Nucleus accumbens (tissue), 56 donors: ENCODE measurements at regions not wholly inside any gene's neighbourhood (a gene's known extent, or its start where the extent isn't known, plus 50 kb on each side); places are given as distances from the start of the nearest gene placed in this dataset.

Source experiments
- DNase-seq, 56 donors: peaks; one replicate each; lab custom pipeline; 2025; lab: John Stamatoyannopoulos, UW

- no peak for DNase-seq
These were observed 426.6 kb downstream of the OCA2 start for GRCh38 chr15:27672537-27672936.

DNA sequence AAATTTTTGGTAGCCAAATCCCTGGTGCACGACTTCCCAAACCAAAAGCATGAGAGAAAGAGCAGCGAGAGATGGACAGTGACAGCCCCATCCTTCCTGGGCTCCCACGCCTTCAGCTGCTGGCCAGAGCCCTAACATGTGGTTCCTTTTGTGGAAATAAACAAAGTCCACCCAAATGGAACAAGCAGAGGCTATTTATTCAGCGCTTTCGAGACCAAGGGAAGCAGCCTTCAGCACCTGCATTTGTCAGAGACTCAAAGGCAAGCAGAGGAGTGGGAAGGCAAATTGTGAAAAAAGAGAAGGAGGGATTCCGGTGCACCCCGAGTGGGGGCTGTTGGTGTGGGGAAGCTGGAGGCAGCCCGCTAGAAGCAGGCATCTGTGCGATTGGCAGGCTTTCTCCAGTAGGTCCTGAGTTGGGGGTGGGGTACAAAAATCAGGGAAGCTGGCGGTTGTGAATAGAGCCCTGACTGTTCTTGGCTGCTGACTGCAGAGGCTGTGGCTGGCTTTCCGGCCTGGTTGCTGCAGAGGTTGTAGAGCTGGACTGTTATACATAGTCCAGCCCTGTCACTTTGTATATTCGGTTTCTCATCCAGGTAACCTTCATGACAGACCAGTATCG, 427.2 kb downstream of the OCA2 start:
- peak in 14 of 56 donors; percentile 8 to 43 (median 20) for DNase-seq

- DNase-seq = no peak
These were observed 428.5 kb downstream of the OCA2 start for GRCh38 chr15:27670486-27671209.

- DNase-seq = no peak
These were observed 429.5 kb downstream of the OCA2 start for GRCh38 chr15:27669641-27670040.

GRCh38 chr15:27668471-27669220, 430.5 kb downstream of the OCA2 start:
- DNase-seq = no peak

GRCh38 chr15:27665002-27665401, 434.1 kb downstream of the OCA2 start:
- no peak for DNase-seq

DNA sequence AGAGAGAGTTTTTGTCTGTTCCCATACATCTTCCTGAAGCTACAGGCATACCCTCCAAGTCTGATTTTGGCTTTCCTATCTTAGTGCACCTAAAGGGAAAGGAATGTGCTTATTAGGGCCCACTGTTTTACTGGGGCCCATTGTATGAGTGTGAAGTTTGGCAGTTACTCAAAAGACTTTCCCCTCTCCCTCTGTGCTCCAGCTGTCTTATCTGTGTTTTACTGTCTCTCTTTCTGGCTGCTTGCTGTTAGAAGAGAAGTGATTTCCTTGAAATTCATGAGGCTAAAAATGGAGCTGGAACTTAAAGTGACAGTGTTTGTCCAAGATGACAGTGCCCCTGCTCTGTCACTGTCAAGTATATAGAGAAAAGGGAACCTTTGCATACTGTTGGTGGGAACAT, 436.2 kb downstream of the OCA2 start:
- DNase-seq = no peak

- no peak for DNase-seq
These were observed 438.4 kb downstream of the OCA2 start for GRCh38 chr15:27660676-27661075.

DNA sequence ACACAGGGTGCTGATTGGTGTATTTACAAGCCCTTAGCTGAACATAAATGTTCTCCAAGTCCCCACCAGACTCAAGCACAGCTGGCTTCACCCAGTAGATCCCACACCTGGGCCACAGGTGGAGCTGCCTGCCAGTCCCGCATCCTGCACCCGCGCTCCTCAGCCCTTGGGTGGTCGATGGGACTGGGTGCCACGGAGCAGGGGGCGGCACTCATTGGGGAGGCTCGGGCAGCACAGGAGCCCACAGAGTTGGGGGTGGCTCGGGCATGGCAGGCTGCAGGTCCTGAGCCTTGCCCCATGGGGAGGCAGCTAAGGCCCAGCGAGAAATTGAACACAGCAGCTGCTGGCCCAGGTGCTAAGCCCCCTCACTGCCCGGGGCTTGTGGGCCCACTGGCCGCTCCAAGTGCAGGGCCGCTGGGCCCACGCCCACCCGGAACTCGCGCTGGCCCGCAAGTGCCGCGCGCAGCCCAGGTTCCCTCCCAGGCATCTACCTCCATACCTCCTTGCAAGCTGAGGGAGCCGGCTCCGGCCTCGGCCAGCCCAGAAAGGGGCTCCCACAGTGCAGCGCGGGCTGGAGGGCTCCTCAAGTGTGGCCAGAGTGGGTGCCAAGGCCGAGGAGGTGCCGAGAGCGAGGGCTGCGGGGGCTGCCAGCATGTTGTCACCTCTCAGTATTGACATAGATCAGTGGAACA, 442.7 kb downstream of the OCA2 start:
- no peak for DNase-seq

- DNase-seq = no peak
These were observed 444.1 kb downstream of the OCA2 start for GRCh38 chr15:27655056-27655455.

GRCh38 chr15:27650244-27650643, 448.9 kb downstream of the OCA2 start:
- DNase-seq = no peak

- DNase-seq = no peak
These were observed 450.8 kb downstream of the OCA2 start for GRCh38 chr15:27648359-27648758.

GRCh38 chr15:27646531-27646930, 452.6 kb downstream of the OCA2 start:
- DNase-seq = no peak

DNA sequence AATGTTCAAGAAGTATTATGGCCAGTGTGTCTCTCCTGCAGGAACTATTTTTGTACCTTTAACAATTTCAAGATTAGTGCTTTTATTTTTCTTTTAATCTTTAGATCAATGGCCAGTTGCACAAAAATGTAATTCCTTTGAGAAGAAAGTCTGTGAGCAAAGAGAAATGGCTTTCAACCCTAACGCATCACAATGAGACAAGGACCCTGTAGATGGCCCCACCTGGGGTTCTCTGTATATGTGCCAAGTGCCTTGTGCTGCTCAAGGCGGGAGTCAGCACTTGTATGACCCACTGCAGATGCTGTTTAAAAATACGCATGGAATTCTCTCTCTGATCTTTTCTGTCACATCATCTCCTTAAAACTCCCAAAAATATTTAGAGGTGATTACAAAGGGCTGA, 453.4 kb downstream of the OCA2 start:
- no peak for DNase-seq

DNA sequence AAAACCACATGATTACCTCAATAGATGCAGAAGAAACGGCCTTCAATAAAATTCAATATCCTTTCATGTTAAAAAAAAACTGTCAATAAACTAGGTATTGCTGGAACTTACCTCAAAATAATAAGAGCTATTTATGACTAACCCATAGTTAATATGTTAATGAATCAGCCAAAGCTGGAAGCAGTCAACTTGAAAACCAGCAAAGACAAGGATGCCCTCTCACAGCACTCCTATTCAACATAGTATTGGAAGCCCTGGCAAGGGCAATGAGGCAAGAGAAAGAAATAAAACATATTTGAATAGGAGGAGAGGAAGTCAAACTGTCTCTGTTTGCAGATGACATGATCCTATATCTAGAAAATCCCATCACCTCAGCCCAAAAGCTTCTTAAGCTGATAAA, 456.1 kb downstream of the OCA2 start:
- no peak for DNase-seq

- no peak for DNase-seq
These were observed 459.5 kb downstream of the OCA2 start for GRCh38 chr15:27639595-27639994.

- no peak for DNase-seq
These were observed 460.2 kb downstream of the OCA2 start for GRCh38 chr15:27638958-27639357.

DNA sequence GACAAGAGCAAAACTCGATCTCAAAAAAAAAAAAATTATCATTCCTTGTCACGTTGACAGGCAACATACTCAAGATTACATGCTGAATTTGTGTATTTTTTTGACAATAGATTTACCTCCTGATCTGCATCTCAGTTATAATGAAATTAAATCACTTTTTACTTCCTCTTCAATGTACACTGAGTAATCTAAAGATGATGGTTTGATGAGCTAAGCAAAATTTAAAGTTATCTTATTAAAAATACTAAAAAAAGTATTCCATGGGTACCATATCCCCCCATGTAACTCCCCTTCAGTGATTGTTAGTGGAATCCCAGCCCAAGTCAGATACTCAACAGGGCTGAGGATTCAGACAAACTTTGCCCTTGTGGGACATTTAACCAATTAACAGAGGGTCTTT, 463.2 kb downstream of the OCA2 start:
- no peak for DNase-seq

DNA sequence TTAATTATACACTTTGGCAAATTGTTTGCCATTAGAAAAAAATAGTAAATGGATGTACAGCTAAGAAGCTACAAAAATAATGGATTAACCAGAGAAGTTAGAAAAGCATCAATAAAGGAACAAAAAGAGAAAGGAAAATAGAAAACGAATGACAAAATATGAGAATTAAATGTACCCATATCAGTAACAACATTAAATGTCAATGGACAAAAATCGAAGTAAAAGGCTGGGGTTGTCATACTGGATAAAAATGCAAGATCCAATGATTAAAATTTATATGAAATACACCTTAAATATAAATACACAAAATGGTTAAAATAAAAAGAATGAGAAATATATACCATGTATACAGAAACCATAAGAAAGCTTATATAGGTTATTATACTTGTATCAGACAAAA, 470.6 kb downstream of the OCA2 start:
- DNase-seq = no peak

- no peak for DNase-seq
These were observed 471.5 kb downstream of the OCA2 start for GRCh38 chr15:27627623-27628022.
